KG1 (cell line): ENCODE measurements at regions not wholly inside any gene's neighbourhood (a gene's known extent, or its start where the extent isn't known, plus 50 kb on each side); places are given as distances from the start of the nearest gene placed in this dataset.
"Not testable (repeated sequence)": the region's sequence is repeated elsewhere in the genome, so short reads cannot be mapped to it uniquely, and the experiment has no call there.

Experiments used
- DNase-seq: peaks from one replicate; lab custom pipeline; 2025; lab: John Stamatoyannopoulos, UW

DNA sequence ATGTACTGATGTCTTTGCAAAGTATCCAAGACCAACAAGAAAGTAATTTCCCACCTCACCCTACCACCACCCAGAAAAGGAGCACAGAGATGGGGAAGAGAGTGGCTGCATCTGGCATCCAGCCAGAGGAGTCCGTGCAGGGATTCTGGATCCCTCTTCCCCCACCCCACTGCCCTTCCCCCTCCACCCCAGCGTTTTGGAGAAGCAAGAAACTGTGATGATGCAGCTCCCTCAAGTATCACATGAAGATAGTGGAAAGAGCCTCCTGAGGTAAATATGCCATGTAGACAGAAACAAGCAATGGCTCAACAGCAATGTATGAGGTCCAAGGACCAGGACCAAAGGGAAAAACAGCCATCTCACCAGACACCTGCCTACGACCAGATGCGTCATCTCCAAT is 153.8 kb downstream of the DEPDC1B start:
- DNase-seq = no peak

DNA sequence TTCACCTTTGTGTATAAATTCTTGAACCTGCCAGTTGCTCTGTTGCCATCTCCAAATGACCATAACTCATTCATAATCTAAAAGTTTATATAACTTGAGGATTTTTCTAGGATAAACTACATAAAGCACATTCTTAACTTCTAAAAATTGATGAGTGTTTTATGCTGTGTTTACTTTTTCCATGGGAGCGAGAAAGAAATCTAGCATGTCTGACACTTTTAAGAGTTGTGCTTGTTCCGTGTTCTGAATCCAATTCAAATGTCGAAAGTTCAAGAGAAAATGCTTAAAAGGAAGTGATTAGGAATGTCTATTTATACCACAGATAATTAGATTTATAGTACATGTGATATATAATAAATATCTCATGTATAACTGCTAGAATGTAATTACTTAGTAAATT is 154.4 kb downstream of the DEPDC1B start:
- DNase-seq = no peak

DNA sequence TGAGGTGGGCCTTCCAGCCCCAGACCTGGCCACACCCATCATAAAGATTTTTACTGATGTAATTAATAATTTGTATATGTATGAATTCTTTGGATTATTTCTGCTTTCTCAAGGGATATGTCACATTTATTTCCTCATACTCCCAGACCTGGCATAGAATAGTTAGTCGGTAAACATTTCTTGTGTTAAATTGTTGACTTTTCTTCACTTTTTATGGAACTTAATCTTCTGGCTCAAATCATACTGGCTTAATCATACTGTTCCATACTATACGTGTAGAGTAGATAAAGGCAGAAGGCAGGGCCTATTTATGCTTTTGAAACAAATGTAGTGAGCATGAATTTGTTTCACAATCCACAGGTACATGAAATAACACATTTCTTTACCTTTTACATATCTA is 155.8 kb downstream of the DEPDC1B start:
- DNase-seq = no peak

DNA sequence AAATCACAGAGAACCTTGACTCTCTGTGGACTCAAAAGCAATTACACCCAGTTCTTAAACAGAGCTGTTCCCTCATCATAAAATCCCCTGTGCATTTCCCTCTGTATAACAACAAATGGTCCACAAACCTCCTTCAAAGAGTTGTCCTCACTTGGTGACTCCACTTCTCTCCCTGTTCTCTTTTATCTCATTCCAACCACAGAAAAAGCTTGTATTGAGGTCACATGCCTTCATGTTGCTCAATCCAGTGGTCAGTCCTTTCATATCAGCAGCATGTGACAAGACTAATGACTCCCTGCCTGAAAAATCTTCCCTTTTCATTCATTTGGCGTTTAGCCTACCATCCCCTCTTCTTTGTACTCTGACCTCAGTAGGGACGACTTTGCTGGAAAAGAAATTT is 158.0 kb downstream of the DEPDC1B start:
- DNase-seq = no peak

DNA sequence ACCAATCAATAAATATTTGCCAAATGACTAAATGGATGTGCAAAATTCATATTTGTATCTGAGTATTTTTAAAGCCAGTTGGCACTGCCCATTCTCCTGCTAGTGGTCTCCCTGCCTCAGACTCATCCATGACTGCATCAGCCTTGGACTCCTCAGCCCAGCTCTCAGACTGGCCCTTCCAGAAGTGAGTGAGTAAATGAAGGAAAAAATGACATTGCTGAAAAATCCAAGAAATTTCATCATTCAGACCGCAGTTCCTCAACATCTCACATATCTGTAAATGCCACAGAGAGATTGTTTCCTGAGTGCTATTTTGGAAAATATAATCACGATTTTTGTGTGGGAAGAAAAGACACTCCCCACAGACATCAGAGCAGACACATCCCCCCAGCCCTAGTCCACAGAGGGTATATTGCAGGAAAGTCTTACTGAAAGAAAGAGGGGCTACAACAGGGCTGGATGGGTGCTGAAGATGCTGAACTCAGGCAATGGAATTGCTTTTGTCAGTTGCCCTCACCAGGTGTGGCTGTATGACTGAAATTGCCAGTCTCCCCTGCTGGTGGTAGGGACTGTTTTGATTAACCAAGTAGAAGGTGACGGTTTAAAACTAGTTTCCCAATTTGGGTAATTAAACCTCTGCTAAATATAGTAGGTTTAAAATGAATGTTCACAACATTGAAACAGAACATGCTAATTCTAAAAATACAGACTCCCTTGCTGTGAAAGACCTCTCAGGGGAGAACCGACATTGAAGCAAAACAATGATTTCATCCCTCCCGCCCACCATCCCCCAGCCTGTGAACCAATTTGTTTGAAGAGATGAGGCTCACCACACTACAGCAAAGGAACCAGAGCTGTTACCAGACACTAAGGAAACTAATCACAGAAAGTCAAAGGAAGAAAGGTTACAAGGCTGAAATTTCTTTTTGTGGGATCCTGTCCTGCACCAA is 158.8 kb downstream of the DEPDC1B start:
- DNase-seq = no peak

DNA sequence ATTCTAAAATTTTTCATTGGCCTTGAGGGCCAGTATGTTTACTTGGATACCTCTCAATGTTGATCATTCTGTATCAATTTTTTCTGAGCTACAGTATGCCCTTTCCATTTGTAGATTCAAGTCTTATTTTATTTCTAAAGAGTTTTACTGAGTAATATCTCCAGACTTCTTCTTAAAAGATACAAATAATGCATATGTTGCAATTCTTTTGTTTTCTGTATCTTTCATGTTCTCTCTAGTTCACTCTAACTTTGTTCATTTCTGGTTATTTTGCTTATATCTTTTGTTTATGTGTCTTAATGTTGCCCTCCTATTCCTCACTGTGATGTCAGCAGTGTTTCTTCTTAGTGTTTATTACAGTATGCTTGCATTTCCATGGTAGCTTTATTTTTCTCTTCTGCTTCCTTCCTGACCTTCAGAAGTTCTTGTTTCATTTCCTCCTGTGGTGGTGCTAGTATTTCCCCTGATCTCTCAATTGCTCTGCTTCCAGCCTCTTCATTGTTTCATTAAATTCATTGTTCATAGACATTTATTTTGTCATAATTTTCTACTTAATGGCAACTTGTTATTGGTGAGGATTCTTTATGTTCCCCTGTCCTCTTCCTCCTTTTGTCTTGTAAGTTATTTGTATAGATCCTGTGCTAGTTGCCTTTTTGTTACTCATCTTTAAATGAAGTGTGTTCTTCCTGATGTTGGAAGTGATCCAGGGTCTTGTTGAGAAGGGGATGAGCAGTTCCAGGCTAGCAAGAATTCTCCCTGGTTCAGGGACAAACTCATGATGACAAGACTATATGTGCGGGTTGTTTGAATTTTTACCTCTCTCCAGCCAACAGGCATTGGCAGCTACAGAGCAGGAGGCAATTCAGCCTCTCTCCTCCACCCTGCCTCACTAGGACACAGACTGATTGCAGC is 160.8 kb downstream of the DEPDC1B start:
- DNase-seq = no peak

DNA sequence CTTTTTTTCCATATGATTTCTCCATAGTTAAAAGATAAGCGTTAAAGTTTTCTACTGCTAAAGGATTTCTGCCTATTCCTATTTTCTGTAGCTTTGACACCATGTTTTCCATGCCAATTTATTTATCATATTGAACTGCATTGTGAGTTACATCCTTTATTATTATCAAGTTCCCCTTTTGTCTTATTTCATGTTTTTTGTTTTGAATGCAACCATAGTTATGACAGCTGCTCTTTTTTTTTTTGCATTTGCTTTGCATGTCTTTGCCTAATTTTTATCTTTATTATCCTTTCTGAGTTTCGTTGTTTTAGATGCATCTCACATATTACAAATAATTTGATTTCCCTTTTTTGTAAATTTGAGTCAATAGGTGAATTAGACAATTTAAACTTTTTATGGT is 161.5 kb downstream of the DEPDC1B start:
- DNase-seq = no peak

DNA sequence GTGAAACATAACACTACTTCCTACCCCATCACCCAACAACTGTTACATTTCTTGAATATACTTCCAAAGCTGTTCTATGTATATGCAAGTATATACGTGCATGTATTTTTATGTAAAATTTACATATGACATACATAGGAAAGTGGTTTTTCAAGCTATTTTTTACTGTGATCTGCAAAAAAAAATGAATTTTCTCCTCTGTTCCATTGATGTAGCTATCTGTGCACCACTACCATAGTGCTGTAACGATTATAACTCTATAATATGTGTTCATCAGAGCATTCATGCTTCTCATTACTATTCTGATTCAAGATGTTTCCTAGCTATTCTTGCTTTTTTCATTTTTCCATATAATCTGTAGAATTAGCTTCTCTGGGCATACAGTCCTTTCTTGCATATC is 164.0 kb downstream of the DEPDC1B start:
- DNase-seq = no peak

DNA sequence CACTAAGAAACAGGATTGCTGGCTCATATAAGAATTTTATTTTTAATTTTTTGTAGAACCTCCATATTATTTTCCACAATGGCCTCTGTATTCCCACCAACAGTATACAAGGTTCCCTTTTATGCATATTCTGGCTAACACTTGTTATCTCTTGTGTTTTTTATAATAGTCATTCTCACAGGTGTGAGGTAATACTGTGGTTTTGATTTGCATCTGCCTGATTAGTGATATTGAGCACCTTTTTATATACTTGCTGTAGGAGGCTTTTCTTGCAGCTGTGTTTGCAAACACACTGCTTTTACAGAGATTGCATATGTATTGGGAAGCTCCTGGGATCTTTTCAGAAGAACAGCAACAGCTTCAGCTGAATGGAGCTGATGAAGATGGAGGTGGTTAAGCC is 164.8 kb downstream of the DEPDC1B start:
- DNase-seq = no peak

DNA sequence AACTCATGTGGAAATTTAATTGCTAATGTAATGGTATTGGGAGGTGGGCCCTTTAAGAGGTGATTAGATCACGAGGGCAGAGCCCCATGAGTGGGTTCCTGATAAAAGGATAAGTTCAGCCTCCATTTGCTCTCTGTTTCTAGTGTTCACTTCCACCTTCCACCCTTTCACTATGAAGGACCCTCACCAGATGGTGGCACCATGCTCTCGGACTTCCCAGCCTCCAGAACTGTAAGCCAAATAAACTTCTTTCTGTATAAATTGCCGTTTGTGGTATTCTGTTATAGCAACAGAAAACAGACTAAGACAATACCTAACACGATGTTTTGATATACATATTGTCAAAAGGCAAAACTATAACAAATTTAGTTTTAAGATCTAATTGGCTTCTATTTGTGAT is 166.2 kb downstream of the DEPDC1B start:
- DNase-seq = no peak

DNA sequence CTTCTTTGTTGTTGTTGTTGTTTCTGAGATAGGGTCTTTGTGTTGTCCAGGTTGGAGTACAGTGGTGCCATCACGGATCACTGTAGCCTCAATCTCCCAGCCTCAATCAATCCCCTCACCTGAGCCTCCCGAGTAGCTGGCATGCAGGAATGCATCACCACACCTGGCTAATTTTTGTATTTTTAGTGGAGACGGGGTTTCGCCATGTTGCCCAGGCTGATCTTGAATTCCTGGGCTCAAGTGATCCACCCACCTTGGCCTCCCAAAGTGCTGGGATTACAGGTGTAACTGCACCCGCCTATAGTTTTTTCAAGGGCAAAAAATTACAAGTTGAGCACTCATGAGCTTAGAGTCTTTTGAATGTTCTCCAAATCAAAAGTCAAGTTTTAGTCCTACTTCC is 167.2 kb downstream of the DEPDC1B start:
- not testable (repeated sequence) for DNase-seq

DNA sequence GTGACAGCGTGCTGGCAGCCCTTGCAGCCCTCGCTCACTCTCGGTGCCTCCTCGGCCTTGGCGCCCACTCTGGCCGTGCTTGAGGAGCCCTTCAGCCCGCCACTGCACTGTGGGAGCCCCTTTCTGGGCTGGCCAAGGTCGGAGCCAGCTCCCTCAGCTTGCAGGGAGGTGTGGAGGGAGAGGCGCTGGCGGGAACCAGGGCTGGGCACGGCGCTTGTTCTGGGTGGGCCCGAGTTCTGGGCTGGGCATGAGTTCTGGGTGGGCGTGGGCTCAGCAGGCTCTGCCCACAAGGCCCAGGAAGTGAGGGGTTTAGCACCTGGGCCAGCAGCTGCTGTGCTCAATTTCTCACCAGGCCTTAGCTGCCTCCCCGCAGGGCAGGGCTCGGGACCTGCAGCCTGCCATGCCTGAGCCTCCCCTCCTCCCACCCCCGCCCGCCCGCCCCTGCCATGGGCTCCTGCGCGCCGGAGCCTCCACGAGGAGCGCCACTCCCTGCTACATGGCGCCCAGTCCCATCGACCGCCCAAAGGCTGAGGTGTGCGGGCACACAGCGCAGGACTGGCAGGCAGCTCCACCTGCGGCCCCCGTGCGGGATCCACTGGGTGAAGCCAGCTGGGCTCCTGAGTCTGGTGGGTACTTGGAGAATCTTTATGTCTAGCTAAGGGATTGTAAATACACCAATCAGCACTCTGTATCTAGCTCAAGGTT is 169.7 kb downstream of the DEPDC1B start:
- DNase-seq = not testable (repeated sequence)

DNA sequence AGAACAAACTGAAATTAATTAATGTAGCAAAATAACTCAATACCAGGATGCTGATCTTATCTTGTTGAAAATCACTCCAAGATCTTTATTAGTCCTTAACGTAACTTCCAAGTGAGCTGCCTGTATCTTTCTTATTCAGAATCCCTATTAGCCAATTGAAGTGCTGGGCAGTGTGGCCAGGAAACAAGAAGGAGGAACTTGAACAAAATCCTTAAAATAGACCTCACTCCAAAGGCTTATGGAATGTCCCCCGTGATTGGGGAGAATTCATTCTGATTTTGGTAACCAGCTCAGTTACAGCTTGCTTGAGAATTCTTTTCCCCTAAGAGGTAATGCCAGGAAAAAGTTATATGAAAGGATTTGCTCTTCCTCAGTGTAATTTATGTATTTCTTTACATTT is 171.0 kb downstream of the DEPDC1B start:
- no peak for DNase-seq

DNA sequence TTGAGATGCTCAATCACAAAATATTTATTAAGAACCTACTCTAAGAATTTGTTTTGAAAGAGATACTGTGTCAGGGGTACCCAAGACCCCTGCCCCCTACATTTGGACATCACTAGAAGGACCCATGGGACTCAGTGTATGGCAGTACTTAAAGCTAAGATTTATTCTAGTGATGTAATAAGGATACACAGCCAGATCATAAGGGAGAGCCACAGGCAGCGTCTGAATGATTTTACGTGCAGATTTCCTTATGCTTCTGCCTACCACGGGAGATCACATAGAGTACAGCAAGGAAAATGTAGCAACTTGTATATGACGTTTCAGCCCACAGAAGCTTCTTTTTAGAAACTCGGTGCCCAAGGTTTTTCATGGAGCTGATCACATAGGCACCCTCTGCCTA is 172.9 kb downstream of the DEPDC1B start:
- no peak for DNase-seq

DNA sequence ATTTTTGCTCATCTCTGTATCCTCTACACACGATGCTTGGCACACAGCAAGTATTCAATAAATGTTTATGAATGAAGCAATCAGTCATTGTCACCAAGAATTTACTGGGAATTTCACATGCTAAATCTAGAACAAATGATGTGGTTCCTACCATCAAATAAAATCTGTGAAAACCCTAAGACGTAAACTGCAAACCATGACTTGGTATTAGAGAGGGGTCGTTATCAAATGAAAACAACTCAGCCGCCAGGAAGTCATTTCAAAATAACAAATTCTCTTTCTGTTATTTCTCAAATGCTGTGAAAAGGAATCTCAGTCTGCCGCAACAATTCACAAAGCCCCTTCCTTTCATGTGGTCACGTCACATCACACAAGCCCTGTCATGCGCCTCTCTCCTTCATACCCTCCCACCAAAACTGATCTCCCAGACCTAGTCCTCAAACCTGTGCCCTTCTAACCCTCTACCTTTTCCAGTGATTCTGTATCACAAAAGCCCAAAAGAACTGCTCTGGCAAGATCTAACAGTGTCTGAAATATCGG is 173.6 kb downstream of the DEPDC1B start:
- no peak for DNase-seq

DNA sequence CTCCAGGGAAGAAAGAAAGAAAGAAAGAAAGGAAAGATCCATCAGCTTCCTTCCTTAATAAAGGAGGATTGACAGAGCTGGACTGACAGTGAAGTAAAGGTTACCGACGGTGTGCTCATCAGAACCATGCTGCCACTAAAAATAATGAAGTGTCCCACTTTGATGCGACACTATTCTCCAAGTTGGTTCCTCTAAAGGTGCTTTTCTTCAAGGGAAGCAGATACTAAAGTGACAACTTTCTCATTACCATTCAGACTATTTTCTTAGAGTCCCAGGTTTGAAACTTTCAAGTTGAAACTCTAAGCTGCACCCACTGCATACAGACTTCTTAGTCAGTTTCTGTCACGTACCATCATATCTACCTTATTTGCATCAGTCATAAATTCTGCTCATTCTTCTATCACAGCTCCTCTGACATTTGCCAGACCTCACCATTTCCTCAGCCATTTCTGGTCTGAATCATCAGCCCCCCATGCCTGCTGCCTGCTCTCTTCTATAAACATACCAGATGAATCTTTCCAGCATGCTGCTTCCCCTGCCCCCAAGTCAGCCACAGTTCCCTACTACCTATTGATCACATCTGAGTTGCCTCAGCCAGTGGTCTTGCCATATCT is 177.6 kb downstream of the DEPDC1B start:
- DNase-seq = no peak

DNA sequence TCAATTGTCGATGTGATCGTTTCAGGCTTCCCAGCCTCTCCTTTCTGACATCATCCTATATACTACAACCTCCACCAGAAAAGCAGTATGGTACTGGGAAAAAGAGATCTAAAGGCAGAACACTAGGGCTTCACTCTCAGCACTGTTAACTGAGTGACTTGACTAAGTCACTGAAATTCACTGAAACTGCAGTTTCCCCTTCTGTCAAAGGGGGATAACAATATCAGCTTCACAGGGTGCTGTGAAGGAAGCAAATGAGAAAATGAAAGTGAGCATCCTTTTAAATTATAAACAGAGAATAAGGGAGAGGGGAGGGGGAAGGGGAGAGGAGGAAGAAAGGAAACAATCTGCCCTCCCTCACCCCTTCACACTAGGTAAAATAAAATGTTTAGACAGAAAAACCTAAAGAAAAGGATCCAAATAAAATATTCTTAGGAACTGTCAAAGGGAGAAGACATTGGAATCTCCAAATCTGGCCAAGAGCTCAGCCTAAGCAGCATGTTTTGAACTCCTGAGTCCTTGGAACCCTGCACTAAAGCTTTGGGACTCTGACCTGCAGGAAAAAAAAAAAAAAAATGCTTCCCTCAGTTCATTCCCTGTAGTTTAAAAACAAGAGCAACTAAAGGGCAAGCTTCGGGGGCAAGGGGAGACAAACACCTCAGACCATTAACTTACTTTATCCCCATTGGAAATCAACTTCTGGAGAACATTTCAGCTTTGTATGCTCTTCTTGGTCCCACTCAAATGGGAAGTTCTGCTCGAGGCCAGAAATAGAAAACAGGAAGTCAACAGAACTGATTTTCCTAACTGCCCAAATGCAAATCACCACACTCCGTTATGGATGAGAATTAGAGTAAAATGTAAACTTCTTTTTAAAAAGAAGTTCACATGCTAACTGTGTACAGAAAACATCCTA is 178.3 kb downstream of the DEPDC1B start:
- DNase-seq = no peak

DNA sequence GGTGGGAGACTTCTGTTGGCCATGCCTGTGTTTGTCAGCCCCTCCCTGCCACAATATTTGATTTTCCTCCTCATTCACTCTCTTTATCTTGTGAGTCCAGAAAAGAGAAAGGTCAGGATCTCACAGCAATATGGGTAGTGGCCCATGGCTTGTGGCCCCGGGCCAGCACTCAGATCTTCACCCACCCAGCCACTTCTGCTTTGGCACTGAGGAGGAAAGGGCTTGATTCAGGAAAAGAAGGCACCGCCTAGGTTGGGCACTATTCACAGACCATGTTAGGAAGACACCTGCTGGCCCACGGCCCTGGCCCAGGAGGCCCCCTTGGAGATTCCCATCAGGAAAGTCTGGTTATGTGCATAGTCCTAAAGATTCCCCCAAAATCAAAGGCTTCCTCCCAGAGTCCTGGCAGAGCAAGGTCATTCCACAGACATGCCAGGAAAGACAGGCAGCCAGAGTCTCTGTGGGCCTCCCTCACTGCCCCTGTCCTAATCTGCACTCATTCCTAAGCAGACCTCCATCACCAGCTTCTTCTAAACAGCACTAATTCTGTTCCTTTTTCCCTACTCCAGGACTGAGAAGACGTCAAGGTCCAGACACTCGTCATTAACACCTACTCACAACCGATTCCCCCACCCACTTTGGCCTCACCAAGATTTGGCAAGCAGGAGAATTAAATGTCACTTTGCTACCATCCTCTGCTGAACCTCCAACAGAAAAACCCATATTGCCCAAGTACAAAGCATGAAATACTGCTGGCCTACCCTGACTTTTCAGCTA is 179.3 kb downstream of the DEPDC1B start:
- no peak for DNase-seq

DNA sequence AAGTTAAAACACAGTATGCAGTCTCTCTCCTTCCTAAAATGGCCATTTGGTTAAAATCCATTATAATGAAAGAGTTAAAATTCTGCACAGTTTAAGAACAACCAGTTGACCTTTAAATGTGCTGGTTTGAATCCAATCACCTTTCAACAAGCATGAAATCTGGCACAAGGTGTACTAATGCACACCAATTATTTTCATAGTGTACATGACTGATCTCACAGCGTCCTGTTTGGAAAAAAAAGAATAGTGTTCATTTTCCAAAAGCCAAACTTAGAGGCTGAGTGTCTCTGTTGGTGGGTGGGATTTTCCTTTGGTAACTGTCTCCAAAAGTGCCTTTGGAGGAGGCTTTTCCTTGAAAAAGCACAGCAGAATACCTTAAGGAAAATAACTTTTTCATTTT is 180.6 kb downstream of the DEPDC1B start:
- no peak for DNase-seq

DNA sequence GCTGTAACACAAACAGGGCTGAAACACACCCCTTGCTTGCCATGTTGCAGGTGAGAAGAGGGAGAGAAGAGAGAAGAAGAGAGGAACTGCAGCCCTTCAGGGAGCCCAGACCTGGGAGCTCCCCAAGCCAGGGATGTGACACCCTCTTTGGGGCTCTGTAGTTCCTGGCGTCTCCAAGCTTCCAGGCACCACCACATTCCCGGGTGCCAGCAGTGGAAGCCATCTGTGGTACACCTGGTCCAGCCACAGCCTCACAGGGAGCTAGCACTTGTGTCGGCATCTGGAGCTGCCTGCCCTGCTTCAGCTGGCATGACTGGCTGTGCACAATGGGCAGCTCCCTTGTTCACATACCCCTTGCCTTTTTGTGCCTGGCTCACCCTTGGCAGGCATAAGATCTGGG is 182.1 kb downstream of the DEPDC1B start:
- no peak for DNase-seq
